NCI-H1694 (cell line): ENCODE measurements at regions not wholly inside any gene's neighbourhood (a gene's known extent, or its start where the extent isn't known, plus 50 kb on each side); places are given as distances from the start of the nearest gene placed in this dataset.

ENCODE experiments used
- DNase-seq: peaks from one replicate; lab custom pipeline; 2025; lab: John Stamatoyannopoulos, UW

DNA sequence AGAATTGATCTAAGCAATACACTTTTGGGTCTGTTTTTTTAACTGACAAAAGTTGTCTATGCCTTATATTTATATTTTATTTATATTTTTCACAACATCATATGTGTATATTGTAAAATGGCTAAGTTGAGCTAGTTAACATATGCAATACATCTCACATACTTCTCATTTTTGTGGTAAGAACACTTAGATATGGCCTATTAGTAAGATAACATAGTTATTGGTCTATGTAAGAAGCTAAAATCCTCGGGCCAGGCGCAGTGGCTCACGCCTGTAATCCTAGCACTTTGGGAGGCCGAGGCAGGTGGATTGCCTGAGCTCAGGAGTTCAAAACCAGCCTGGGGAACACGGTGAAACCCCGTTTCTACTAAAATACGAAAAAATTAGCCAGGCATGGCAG, 275.6 kb upstream of the ID2 start:
- DNase-seq = no peak

DNA sequence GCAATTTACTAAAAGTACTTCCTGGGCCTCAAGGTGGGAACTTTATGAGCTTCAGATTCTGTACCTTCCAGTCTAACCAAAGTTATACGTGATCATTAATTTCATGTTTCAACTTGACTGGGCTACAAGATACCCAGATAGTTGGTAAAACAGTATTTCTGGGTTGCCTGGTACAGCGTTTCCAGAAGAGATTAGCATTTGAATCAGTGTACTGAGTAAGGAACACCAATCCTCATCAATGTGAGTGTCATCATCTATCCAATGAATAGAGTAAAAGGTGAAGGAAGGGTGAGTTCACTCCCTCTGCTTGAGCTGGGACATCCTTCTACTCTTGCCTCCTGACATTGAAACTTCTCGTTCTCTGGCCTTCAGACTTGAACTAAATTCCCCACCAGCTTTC, 274.5 kb upstream of the ID2 start:
- DNase-seq = no peak

DNA sequence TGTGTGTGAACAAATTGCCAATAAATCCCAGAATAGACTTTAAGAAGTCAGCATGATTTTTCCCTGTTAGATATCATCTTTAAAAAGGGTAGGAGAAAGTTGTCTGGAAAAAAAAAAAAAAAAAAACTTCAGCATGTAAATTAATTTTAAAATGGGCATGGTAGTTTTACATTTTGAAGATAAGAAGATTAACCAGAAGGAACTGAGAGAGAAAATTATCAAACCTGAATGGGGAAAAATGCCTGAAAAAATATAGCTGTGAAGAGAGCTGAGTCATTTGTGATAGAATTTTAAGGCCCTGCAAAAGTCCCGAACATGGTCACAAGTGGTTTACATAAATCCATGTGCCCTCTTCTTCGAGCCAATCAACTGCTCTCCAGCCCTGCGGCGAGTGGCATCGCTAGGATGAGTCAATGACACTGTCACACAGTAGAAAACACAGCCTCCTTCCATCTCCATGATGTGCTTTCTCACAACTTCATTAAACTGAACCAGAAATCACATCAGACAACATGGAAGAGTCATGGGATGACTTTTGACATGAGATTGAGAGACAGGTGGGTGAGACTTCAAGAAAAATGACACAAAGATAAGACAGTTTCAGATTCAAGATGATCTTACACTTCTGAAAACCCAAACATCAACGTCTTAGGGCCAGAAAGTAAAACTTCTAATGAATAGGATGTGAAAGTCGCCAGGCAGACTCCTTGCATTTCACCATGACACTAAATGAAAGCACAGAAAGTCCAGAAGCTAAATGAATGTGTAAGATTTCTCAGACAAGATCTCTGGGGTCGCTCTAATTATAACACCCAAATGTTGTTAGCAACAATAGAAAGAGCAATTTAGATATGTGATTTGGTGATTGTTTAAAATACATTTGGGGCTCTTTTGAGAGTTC, 273.0 kb upstream of the ID2 start:
- DNase-seq = no peak

DNA sequence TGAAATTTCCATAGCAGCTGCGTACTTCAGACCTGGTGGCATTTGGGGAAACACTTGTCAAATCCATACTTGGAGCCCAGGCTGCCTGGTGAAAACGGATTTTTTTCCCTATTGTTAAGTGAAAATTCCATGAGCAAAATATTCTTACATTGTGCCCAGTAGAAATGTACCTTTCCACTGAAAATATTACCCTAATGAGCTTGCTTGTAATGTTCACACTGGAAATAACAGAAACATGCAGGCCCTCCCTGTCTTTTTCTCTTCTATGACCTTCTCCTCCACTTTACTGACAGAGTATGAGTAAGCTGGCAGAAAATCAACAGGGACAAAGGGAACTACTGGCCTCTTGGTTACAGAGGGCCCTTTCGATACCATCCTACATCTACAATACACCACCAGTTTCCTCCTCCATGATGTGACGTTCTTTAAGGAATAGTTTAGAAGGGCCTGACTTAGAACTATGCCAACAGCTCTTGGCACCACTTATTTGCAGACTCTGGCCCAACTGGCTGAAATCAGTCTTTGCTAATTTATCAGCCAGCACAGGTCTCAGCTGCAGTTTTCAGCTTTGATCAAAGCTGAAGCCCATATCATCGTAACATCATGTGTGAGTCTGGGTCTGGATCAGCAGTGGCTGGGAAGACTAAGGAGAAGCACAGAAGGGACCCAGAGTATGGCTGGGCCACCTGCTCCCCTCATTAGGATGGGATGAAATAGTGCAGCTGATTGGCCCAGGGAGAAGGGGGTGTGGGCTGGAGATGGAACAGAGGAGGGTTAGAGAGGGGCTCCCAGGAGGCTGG, 272.2 kb upstream of the ID2 start:
- DNase-seq = no peak

DNA sequence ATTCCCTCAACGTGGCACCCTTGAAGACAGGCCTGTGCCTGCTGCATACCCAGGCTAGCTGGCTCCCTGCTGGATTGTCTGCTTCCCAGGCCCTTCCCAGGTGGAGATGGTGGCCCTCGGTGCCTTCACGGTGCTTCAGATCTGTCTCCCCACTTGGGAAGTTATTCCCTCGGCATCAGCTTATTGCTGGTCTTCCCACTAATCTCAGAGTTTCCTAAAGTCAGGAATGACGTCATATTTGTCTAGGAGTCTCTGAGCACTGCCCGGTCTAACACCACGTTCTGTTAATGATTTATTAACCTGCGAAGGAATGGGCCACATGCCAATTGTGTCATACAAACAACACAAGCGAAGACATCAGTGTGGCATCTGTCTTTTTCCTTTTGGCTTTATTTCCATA, 269.8 kb upstream of the ID2 start:
- DNase-seq = peak; percentile 43

DNA sequence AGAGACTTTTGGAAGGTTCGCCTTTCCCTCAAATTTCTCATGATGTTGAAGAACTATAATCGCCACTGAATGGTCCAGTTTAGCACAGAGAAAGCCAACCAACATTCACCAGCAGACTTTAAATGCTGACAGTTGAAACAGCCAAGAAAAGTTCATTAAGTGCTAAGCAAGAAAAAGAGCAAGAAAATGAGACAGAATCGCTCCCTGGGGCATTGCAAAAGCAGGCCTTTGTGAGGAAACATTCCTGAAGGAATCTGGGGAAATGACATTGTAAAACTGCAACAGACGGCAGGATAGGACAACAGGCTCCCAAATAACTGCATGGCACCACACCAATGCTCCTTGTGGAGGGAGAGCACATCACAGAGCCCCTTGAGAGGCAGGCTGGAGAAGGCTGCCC, 269.3 kb upstream of the ID2 start:
- no peak for DNase-seq

DNA sequence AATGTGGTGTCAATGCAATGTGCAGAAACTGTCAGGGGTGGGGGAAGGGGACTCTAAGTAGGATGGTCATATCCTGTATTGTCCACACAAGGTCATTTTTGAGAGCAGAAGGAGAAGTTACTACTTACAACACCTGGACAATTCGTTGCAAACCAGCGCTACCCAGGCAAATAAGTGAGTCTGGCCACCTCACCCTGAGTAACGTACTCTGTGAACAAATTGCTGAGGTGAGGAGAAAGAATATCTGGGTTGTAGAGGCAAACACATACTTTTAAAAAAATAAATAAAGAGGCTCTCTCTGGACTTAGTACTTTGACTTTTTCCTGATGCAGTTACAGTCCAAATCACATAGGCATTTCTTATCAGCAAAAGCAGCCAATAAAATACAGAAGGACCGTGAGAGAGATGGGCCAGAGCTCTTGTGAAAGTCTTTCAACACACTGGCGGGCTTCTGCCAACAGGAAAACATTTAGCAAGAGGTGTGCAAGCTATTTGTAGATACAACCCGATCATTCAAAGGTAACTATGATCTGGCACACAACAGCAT, 268.2 kb upstream of the ID2 start:
- DNase-seq = no peak

DNA sequence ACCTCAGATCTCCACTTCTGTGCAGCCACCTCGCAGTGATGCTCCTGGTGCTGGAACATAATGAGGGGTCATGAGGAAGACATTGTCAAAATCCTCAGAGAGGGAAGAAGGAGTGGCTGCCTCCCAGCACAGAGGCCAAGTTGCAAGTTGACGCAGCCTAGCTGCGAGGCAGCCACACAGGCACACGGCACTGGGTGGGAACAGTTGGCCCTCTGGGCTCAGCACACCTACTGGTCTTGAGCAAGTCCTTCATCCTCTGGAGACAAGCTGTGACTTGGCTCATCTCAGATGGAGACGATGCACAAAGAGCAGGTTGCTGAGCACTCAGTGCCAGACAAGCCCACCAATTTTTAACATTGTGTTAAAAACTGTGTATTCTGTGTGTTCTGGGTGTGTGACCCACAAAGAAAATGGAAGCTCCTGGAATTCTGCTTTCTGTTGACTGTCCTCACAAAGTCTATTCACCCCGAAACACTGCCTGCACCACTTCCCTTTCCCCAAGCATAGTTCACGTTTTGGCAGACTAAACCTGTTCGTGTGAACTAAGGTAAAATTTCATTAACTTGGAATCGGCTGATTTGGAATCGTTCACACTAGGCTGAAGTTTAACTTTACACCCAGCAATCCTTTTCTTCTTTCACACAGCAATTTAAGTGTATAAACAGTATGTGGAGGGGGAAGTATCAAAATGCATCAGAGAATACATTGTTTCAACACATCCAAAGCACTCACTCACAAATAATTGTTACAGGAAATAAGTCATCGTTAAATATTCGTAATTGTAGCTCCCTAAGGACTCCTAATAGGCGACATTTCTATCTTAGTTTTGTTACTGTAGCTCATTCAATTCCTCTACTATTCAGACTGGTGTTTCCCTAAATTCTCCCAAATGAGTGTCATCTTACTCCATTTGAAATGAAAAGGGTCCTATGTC, 266.6 kb upstream of the ID2 start:
- no peak for DNase-seq

DNA sequence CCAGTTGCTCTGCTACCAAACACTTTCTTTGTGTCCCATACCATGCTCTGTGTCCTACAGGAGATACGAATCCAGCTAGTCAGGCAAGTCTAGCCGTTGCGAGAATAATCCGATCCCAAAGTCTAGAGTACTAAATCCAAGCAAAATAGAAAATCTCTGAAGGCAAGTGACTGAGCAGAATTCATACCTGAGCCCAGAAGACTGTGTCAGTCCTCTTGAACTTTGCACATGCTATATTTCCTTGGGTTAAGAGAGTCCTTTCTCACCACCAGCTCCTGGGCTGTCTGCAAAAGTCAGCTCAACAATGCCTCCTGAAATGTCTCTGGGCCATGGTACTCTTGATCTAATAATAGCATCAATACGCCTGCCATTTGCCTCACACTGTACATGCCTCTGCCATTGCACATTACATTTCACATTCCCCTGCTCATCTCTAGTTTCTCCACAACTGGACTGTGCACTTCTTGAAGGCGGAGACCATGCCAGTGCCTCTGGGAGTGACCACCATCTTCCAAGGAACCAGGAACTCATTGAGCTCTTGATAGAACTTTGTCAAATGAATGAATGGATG, 265.8 kb upstream of the ID2 start:
- no peak for DNase-seq

DNA sequence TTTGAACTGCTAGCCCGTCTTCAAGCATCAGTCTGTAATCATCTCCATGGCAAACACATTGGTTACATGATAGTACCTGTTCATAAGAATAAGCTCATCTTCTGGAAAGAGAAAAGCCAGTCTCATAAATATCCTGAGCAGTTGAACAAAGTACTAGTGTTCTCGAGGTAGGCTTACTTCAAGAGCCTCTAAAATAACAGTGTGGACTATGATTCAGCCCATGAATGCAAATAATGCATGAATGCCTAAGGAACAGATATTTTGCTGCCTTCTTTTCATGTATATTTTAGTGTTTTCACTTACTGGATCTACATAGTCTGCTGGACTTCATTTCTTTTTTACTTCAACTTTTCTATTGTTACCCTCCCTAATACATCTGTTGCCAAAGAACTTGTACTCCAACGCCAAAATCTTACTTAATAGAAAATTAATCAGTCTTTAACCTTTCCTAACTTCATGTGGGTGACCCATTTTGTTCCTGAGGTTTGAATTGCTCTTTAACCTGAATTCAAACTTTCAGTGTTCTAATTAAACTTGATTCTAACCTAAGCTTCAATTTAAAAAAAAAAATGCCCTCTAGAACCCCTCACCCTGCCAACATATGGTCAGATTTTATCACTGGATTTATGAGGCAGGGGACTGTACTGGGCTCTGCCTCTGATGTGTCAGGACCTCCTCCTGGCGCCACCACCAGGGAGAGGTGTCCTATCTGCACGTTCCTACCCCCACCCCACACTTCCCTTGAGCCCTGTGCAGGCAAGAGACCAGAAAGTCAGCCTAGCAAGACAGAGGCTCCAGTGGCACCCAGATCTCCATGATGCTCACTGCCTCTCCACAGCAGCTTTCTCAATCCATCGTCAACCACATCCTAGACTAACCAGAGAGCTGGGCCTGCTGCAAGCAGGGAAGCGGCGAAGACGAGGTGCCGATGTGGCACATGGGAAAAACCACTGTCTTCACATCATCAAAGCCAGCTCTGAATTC, 264.7 kb upstream of the ID2 start:
- no peak for DNase-seq

DNA sequence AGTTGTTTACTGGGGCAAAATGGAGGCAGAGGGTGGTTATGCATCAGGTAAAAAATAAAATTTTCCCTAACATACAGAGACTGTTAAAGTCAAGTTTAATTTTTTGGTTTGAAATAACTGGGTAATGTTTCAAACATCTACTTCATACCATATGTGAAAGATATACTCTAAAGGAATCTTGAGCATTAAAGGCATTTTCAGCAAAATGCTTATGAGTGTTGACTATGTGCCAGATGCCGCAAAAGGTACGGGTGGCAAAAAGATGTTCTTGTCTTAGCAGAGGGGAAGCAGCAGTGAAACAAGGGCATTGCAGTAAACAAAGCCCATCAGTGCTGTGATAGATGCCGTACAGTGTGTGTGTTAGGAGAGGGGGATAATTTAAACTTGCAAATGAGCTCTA, 263.1 kb upstream of the ID2 start:
- no peak for DNase-seq

DNA sequence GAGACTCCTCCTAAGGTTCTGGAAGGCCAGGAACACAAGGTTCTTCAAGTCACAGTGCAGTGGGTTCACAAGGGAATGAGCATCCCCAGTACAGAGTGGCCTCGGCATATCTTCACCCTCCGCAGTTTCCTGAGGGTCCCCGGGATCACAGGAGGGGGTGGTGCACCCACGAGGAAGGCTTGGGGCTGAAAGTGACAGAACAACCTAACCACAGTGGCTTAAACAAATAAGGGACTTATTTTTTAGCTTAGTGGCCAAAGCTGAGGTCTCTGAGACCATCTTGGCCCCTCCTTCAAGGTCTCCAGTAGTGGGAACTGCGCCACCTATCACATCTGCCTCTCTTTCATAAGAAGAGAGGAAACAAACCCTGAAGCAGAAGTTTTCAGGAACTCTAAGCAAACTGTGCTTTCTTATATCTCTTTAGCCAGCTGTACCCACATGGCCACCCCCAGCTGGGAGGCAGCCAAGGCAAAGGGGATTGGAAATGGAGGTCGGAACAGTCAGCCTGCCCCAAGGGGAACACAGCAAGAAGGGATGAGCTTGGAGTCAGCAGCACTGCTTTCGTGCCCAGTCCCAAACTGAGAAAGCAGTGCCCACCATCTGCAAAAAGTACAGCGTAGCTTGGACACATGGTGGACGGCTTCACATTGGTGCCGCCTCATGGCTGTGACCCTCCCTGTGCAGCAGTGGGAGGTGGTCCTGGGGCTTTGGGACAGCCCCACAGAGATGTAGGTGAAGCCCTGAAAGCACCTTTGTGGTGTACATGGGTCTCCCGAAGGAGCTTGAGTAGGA, 260.0 kb upstream of the ID2 start:
- no peak for DNase-seq

DNA sequence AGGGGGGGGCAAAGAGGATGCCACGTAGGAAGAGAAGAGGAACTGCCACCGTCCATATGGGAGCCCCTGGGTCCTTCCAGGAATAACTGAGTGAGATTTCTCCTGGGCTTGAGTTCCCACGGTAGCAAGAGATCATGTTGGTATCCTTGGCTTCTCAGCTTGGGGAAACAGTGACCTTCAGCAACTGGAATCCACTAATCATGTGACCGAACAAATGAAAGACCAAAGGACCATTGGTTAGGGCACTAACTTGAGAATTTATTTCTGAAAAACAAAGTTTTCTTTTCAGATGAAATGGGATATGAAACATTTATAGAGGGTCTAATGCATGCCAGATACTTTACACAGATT, 259.4 kb upstream of the ID2 start:
- DNase-seq = no peak

DNA sequence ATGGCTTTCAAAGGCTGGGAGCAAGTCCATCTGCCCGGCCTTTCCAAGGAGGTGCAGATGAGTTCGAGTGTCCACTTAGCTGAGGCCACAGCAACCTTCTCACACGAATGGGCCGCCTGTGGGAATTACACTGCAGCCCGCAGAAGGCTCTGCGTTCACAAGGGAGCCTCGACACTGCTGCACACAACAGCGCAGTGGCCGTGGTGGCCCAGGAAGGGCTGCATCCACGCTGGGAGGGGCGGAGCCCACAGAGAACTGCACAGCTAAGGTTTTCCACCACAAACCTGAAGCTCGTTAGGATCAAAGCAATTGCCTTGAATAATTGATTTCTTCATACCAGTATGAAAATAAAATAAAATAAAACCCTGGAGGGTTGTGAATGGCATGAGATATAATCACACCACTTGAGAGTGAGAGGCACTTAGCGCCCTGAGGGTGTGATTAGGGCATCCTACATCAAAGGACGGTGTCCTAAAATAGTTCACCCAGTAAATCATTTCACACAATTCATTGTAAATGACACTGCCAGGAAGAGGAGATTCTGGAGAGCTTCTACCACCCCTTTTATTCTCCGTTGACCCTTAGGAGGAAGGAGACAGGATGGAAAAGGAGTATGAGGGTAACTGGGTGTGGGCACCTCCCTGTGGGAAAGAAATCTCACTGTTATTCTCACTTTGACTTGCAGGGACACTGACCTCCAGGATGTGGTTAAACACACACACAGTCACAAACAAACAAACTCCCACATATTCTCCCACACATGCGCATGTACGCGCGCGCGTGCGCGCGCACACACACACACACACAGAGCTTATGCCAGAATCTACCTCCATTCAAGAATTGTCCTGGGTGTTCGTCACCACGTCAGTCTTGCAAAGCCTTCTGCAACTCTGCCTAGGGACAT, 256.6 kb upstream of the ID2 start:
- DNase-seq = no peak

DNA sequence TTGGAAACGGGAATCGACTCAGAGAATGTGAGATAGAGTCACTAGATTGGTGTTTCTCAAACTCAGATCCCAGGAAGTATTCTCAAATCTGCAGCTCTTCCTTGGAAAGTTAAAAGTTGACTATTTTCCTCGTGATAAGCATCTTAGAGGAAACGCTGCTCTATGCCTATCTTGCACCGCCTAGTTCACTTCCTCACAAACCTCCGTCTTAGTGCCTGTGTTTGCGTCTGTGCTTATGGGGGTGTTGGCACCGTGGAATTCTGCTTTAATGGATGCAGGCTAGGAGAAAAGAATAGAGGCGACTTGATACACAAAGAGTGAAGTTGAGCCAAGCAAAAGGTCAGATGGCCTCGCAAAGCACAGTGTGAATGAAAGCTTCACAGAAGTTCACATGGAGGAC, 255.3 kb upstream of the ID2 start:
- no peak for DNase-seq

DNA sequence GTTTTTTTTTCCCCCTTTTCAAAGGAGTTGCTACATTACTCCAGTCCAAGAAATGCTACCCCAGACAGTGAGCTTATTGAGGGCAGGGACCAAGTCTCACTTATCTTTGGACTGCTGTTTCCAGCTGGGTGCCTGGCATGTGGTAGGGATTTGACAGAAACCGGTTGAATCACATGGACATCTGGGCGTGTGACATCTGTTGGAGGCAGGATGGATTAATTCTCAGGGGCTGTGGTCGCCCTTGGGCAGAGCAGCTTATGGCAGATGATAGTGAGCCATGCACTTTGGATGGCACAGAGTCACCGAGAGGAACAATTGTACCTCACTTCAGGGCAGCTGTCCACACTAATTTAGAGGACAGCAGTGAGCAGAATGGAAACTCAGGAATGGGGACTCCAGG, 254.6 kb upstream of the ID2 start:
- DNase-seq = peak; percentile 9

DNA sequence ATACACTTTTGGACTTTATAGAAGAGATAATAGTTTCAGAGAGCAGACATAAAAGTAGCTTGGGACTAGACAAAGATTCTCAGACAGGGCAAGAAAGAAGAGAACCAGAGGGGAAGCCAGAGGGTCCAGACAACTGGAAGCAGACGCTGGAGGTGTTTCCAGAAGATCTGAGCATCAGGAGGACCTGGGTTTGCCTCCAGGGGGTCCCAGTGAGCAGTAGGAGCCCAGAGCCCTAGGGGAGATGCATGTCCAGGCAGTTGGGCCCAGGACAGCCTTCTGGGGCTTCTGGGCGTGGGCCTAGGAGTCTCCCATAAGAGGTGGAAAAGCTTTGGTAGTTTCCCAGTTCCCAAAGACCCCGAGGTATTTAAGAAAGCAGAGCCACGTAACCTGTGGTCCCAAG, 251.2 kb upstream of the ID2 start:
- no peak for DNase-seq

DNA sequence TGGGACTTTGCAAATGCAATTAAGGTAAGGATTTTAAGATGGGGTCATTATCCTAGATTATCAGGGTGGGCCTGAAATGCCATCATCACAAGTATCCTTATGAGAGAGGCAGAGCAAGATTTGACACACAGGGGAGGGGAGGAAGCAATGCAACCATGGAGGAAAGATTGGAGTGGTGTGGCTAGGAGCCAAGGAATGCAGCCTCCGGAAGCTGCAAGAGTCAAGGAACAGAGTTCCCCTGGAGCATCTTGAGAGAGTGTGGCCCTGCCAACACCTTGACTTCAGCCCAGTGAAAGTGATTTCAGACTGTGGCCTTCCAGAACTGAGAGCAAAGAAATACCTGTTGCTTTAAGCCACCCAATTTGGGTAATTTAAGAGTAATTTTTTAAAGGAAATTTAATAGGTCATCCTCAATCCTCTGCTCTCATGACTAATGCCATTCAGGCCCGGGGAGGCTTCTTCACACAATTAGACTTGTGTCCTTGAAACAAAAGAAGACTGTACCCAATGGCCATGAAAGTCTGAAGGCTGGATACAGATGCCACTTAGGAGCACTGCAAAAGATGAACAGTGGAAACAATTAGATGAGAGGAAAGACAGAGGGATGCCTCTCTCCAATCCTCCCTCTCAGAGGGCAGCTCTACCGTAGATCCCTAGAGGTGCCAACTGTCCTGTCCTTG, 250.3 kb upstream of the ID2 start:
- no peak for DNase-seq
